GM20431 (cell line): ENCODE measurements at regions not wholly inside any gene's neighbourhood (a gene's known extent, or its start where the extent isn't known, plus 50 kb on each side); places are given as distances from the start of the nearest gene placed in this dataset.

Source experiments
- in situ Hi-C: fragments of 300-500 bp; cut with MseI, MboI; formaldehyde crosslinking; loops from one replicate; pipeline ENCODE4 v1.15.0; 2020; ENCODE audit warnings: low sequenced_read_pairs; ENCODE audit not compliant: unreplicated experiment

DNA sequence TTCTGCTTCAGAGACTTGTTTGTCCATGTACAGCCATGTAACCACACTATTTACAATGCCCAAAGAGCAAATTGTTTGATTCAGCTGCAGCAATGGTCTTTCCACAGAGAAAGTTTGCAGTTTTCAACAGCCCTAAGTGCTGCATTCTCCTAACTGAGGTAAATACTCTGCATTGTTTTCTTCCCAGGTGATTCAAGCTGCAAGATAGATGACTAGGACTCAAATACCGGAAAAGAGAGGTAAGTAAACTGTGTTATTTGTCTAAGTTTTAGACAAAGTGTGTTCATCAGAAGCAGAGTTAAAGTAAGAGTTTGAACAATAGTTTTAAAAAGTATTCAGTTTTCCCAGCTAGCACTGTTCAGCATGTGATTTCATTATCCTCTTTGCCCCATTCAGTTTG is 1046.7 kb upstream of the C9orf72 start:
- in situ Hi-C loops, result no loop called here

DNA sequence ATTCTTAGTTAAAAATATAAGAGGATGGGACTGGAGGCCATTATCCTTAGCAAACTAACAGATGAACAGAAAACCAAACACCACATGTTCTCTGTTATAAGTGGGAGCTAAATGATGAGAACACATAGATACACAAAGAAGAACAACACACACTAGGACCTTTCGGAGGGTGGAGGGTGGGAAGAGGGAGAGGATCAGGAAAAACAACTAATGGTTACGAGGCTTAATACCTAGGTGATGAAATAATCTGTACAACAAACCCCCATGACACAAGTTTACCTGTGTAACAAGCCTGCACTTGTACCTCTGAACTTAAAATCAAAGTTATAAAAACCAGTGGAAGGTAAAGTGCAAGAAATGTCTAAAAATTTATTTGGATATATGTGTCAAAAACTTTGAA is 1047.4 kb upstream of the C9orf72 start:
- in situ Hi-C loops, result no loop called here

DNA sequence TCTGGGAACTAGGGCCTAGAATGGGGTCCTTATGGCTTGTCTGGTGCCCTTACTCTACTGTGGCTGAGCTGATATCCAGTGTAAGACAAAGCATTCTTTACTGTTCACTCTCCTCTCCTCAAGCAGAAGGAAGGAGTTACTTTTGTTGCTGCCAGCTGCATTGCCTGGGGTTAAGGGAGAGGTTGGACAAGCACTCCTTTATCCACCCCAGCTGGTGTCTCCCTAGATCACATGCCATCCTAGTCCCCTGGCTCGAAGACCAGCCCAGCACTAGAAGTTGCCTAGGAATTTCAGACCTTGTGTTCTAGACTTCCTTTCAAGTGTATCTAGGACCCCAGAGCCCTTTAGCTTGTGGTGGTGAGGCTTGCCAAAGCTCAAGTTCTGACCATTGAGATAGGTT is 1051.5 kb upstream of the C9orf72 start:
- in situ Hi-C loops, result no loop called here

DNA sequence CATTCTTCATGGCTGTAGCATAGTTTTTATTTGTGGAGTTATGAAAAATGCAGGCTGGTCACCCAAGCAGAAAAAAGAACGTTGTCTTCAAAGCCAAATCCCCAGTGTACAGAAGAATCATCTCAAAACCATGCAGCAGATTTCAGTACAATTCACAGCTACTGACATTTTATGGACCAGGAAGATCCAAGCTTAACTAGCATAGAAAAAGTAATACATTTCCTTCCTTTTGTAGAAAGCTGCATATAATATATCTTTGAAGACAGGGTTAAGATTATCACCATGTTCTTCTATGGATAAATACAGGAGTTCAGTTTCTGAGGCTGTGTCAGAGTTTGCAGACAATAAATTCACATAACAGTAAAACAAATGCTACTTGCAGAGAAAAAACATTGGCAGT is 1054.8 kb upstream of the C9orf72 start:
- in situ Hi-C loops, result no loop called here

DNA sequence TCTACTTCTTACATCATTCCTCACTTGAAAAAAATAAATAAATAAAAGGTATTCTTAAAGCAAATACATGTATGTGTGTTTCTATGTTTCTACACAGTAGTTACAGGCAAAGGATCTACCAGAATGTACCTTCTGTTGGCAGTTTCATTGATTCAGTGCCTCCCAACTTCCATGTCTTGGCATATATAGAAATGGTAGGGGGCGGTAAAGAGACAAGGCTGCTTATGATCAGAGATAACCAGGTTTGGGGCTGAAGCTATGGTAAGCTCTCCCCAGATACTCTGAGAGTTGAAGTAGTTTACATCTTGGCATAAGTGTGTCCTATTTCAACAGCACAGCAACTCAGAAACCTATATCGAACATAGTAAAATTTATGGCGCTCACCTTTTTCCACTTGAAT is 1075.4 kb upstream of the C9orf72 start:
- in situ Hi-C loops, result no loop called here

DNA sequence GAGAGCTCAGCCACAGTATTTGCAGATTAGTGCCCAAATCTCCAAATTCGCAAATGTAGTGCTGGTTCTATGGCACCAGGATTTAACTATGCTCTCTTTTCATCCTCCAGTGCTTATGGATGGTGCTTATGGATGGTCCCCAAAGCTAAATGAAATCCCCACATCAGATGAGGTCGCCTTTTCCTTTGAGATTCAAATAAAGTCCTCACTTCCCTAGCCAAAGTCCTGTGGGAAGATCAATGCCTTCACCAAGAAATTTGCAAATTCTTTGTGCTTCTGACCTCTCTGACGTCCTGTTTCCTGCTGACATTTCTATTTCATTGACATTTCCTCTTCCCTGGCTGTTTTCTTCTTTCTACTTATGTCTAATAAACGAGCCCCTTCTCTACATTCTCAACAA is 1077.0 kb upstream of the C9orf72 start:
- in situ Hi-C loops, result no loop called here

DNA sequence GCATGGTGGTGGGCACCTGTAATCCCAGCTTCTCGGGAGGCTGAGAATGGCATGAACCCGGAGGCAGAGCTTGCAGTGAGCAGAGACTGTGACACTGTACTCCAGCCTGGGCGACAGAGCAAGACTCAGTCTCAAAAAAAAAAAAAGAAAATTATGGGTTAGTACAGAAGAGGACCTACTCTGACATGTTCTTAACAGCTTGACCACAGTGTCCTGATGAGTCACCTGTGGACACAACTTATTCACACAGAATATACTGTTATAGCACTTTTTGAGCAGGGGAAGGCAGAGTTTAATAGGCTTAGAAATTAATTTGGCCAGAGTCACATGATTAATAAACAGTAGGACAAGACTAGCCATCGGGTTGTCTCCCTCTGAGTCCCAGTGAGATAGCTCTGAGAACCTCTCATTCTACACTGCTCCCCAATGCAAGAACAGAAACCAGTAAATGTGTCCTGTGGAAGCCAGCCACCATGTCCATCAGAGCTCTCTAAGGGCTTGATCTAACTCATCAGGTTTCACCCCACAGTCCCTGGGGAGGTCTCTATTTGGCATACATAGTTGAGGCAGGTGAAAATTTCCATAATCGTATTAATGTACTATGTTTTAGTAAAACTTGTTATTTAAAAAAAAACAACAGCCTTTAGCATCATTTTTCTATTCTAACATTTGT is 1077.9 kb upstream of the C9orf72 start:
- in situ Hi-C loops, result no loop called here

DNA sequence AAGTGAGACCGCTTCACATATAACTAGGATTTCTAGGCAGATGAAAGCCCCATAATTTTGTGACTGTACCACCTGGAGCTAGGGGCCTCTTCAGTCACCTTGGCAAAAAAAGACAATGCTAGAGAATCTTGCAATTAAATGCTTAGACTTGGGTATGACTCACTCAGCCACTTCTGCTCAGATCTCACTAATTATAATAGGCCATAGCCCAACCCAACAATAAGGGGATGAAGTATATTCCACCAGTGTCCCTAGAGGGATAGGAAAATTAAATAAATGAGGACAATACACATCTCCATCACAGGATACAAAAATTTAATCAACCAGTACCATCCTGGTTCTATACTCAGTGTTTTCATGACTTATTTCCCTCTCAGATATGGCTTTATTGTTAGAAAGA is 1079.9 kb upstream of the C9orf72 start:
- in situ Hi-C loops, result no loop called here

DNA sequence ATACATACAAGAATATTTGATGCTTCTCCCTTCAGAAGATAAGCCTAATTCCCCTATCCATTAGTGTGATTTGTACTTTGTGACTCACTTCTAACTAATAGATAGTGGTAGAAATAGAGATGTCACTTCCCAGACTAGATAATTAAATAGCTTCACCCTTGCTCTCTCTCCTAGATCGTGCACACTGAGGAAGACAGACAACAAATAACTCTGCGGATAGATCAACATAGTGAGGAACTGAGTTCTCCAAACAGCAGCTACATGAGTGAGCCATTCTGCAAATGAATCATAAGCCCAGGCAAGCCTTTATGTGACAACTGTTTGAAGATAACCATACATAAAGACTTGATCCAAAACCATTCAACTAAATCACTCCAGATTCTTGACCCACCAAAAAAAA is 1083.4 kb upstream of the C9orf72 start:
- in situ Hi-C loops, result no loop called here

DNA sequence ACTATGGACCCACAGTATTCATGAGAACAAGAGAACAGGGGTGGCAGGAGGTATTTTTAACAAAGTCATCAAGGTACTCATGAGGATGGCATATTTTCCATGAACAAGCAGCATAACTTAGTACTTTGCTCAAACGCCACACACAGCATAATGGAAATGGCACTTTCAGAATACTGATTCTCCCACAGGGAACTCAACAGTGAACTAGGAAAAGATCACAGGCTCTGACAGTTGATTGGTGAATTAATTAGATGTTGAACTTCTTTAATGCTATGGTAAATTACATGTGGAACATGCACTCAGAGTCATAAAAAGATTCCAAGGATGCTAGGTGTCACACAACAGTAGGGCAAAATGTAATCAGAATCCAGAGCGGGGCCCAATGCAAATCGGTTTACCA is 1088.6 kb upstream of the C9orf72 start:
- in situ Hi-C loops, result no loop called here

DNA sequence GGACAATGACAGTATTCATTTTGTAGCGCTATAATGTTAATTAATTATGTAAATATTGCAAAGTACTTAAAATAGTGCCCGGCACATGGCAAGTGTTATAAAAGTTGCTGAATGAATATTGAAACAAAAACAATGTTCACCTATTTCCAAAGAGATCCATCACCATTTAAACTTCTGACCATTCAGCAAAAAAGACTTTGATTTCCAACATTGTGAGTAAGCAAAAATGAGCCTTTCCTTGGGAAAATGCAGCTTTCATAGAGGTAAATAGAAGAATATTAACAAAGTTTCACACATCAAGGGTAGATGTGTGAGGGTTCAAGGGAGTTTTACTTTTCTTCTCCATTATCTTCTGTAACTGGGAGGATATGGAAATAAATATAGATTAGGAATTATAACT is 1089.4 kb upstream of the C9orf72 start:
- in situ Hi-C loops, result no loop called here

DNA sequence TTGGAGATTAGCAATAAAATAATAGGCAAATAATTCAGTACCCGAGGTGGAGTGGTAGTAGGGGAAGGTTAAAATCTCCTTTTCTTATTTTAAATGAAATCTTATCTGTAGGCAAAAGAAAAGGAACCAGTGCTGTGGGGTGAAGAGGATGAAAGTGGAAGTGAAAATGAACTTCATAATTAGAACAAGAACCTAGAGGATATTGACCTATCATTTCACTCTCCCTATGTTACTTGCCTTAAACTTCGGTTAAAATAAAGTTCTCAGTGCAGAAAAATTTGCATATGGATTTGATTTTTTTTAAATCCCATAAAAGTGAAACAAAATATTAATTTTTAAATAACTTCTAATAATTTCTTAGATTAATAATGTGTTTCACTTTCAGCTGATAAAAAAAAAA is 1094.9 kb upstream of the C9orf72 start:
- in situ Hi-C loops, result no loop called here

DNA sequence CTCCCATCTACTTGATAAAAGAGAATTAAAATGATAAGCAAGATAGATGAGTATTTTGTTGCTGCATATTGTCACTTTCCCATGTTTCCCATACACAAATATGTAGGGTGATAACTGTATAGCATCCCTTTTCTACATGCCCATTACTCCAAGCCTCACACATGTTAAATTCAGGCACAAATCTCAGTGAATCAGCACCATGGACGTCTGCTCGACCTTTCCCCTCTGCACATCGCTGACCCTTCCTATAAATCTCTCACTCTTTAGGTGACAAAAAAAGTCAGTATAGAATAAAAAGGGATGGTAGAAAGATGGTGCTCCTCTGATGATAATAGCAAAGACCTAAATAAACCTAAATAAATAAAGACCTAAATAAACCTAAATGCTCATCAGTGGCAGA is 1097.7 kb upstream of the C9orf72 start:
- in situ Hi-C loops, result no loop called here

DNA sequence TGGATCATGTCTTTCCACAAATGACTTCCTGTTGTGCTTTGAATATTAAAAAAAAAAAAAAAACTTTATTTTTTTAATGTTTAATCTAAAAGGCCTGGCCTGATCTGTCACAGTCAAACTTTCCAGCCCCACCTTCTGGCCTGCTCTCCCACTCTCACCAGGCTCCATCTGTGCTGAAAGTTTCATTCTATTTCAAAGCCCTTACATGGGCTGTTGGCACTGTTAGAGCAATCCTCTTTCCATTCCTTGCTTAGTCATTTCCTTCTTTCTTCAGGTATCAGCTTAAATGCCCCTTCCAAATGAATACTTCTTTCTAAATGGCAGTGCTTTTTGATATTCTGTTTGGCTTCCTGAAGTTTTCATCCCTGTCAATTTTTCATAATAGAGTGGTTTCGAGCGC is 1104.8 kb upstream of the C9orf72 start:
- in situ Hi-C loops, result no loop called here

DNA sequence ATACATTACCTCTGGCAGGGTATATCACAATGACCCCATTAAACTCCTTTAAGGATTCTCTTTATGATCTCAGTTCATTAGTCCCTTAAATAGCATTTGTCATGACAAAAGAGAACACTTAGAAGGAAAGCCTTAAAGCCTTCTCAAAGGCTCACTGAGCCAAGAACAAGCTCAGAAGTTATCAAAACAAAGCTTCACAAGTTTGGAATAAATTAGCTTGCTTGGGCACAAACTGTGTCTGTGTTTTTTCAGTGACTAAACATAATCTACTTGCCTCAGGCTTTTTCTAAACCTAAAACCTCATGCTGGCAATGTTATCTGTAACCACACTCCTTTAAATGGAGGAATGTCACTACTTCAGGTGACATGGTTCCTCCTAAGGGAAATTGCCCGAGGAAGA is 1114.9 kb upstream of the C9orf72 start:
- in situ Hi-C loops, result no loop called here

DNA sequence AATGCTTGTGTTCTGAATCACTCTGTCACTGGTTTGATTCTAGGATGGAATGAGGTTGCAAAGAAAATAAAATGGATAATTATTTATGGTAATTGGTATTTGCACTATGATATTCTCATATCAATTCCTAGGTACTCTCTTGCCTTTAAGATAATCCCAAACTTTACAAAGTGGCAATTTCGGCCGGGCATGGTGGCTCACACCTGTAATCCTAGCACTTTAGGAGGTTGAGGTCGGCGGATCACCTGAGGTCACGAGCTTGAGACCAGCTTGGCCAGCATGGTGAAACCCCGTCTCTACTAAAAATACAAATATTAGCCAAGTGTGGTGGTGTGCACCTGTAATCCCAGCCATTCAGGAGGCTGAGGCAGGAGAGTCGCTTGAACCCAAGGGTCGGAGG is 1118.7 kb upstream of the C9orf72 start:
- in situ Hi-C loops, result no loop called here

DNA sequence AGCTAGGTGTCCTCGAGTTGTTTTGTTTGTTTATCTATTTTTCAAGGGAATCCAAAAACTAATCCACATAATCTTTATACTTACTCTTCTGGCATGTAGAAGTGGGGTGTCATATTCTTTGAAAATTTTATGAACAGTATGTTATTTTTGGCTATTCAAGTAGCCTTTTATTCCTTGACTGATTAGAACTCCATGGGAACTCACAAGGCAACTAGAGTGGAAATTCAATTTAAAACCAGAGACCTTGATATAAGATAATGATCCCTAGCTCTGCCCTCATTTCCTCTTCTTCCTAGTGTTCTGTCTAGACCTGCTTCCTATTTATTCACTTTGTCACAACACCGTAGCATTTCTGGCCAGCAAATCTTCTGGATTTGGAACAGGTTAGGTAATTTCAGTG is 1123.7 kb upstream of the C9orf72 start:
- in situ Hi-C loops, result no loop called here

DNA sequence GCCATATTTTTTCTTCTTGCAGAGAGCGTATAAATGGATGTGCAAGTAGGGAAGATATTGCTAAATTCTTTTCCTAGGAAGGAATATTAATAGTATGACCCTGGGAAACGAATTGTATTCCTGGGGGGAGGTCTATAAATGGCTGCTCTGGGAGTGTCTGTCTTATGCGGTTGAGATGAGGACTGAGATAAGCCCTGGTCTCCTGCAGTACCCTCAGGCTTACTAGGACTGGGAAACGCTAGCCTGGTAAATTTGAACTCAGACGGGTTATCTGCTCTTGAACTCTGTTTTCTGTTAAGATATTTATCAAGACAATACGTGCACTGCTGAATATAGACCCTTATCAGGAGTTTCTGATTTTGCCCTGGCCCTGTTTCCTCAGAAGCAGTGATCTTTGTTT is 1126.4 kb upstream of the C9orf72 start:
- in situ Hi-C loops, result no loop called here

DNA sequence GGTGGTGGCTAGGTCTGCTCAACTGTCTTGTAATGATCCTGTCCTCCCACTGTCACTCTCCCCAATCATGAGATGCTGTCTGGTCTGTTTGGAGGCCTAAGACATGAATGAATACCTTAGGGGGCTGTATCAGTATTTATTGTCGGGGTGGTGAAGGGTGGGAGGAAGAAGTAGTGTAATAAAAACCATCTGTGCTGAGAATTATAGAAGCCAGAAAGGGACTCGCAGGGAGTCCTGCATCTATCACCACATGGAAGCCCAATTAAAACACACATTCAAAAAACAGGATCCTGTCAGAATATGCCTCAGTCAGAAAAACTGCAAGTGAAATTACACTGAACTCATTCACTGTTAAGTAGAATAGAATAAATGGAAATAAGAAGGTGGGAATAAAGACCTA is 1134.3 kb upstream of the C9orf72 start:
- in situ Hi-C loops, result no loop called here

DNA sequence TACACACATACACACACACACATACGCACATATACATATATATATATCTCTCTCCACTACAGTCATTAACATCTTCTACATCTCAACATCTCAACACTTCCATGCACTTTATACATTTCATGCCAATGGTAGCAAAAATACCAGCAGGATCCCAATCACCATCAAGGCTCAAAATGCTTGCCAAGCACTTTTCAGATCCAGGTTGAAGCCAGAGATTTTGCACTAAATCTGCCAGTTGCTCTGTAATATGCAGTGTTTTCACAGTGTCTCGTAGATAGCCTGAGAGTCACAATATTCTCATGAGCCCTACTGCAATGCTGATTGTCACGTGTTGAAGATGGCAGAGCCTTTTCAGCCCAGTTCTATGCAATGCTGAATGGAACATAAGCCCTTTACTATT is 1140.9 kb upstream of the C9orf72 start:
- in situ Hi-C loops, result no loop called here

DNA sequence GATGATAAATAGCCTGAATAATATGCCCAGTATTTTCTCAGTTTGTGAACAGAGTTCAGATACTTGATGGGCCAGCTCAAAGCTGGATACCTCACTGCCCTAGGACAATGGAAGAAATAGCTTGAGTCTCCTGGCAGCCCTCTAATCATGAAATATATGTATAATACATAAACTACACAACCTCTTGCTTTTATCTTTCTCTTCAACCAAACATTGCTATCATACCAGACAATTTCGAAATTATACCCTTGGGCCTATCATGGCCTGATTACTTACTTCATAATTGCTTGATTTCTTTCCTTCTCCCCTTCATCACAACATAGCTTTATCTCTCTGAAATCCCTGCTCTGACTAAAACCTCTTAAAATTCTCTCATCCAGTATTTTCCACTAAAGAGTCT is 1144.9 kb upstream of the C9orf72 start:
- in situ Hi-C loops, result no loop called here

DNA sequence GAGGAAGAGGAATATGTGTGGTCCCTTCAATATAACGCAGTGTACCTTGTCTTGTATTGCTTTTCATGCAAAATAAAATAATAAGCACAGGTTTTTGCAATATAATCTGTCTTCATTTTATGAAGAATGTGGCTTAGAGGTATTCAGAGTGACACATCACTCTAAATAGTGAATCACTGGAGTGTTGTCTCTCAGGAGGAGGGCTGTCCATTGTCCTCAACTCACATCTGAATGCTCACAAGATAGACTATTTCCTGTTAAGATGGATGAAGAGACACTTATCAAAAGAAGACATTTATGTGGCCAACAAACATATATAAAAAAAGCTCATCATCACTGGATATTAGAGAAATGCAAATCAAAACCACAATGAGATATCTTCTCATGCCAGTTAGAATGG is 1147.5 kb upstream of the C9orf72 start:
- in situ Hi-C loops, result no loop called here

DNA sequence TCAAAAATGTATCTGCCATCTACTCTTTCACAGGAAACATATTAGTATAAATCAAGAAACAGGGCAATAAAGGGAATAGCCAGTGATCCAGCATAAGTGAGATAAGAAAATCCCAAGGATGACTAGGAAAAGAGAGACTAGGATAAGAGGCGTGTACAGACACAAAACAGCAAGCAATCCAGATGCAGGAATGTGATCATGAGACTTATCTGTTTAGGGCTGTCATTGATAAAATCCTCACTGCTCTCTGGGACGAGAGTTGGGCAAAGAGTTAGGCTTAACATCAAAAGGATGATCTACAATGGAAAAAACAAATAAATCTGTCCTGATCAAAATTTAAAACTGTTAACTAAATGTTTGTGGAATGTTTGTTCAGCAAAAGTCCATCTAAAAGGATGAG is 1156.8 kb upstream of the C9orf72 start:
- in situ Hi-C loops, result no loop called here
